ENCODE measurements at regions not wholly inside any gene's neighbourhood (a gene's known extent, or its start where the extent isn't known, plus 50 kb on each side); places are given as distances from the start of the nearest gene placed in this dataset.
A peak's percentile ranks its signal among the peaks of the same experiment; 100 is the strongest.

- no peak for TF ChIP-seq ZNF484 (CRISPR knock-in tag; IDR thresholded peaks at IDR 0.05; ENCODE audit: borderline replicate concordance, low read depth)
Measured at GRCh38 chr7:112572669-112573301, 92.0 kb downstream of the LSMEM1 start (continued).

- no peak overlapping the region for H3K4me2 ChIP-seq (ENCODE audit: low read depth, low read length)
- in situ Hi-C loops (cut with HindIII; ENCODE audit: extremely low pct_ligation_motif_present, low pct_unique_long_range_greater_than_20kb) = no loop called here
- DNase-seq (ENCODE audit: low spot score) (no peak), FAIRE-seq (no peak), ATAC-seq (peak; percentile 39; the same call in 1 of the 3 replicates)
- intact Hi-C loops (cut with micrococcal nuclease; ENCODE audit: unreplicated experiment) = no loop called here
- CTCF ChIA-PET (ENCODE audit: low intra/inter-chr PET ratio, low total read pairs) = no interaction called here
- peaks cover 29% of the 10 kb centered on the region for H3K4me1 ChIP-seq (ENCODE audit: insufficient read depth, low read length)
- no peak overlapping the region for H3K27ac ChIP-seq (ENCODE audit: extremely low read length, insufficient read depth, low read length)
- no peak overlapping the region for H3K4me3 ChIP-seq (replicated peaks in 1 of 3; ENCODE audit: insufficient read depth in 1 of 3, low read depth in 2 of 3, low read length in 3 of 3)
- H3K79me2 ChIP-seq (ENCODE audit: insufficient read depth, low read length) = no peaks in the 10 kb centered on the region
- H3K27me3 ChIP-seq (ENCODE audit: control insufficient read depth in 1 of 2, insufficient read depth in 2 of 2, low read length in 2 of 2) = 0 out of 5 replicates have a peak, but pooled peaks cover 0 to 4% of the 10 kb centered on the region in 2 experiments
- H4K20me1 ChIP-seq (ENCODE audit: insufficient read depth, low read length) = no peaks in the 10 kb centered on the region
- H3K36me3 ChIP-seq (replicated peaks in 1 of 2; ENCODE audit: control insufficient read depth in 1 of 2, insufficient read depth in 2 of 2, low read length in 2 of 2) = no peaks in the 10 kb centered on the region
- H3K9ac ChIP-seq (ENCODE audit: insufficient read depth, low read depth, low read length) = no peak overlapping the region
- POLR2A ChIA-PET = no interaction called here
- no peaks in the 10 kb centered on the region for H3K9me3 ChIP-seq (ENCODE audit: low read length)
- no peak overlapping the region for H2AFZ ChIP-seq (ENCODE audit: low read length)
- WGBS (ENCODE audit: low lambda C conversion rate) = 28% methylated on average over 4 of the region's 6 CpGs
- no TSS peak for BruUV-seq (replicated peaks)
- no peak for TF ChIP-seq ETV6 (CRISPR knock-in tag; conservative IDR thresholded peaks at IDR 0.05)
- TF ChIP-seq ZNF282 (IDR thresholded peaks at IDR 0.05; ENCODE audit: partially characterized antibody) = no peak
- no peak for TF ChIP-seq RORA (CRISPR knock-in tag; IDR thresholded peaks at IDR 0.05)
- no peak for TF ChIP-seq ZBTB33 (CRISPR knock-in tag; IDR thresholded peaks at IDR 0.05)
- no peak for TF ChIP-seq TBX2 (CRISPR knock-in tag; IDR thresholded peaks at IDR 0.05; ENCODE audit: borderline replicate concordance)
- TF ChIP-seq ZFP36L1 (CRISPR knock-in tag; IDR thresholded peaks at IDR 0.05) = no peak
- TF ChIP-seq ZSCAN29 (CRISPR knock-in tag; conservative IDR thresholded peaks at IDR 0.05) = no peak
- TF ChIP-seq KLF9 (CRISPR knock-in tag; IDR thresholded peaks at IDR 0.05; ENCODE audit: low read depth) = no peak
- no peak for TF ChIP-seq SOX5 (CRISPR knock-in tag; IDR thresholded peaks at IDR 0.05; ENCODE audit: borderline replicate concordance)
Measured at GRCh38 chr7:112573302-112574039, 92.7 kb downstream of the LSMEM1 start.

Measured in HepG2 (cell line).